PFSK-1 (cell line): ENCODE measurements at regions not wholly inside any gene's neighbourhood (a gene's known extent, or its start where the extent isn't known, plus 50 kb on each side); places are given as distances from the start of the nearest gene placed in this dataset.

Source experiments
- POLR2AphosphoS5 ChIP-seq: IDR thresholded peaks from 2 replicates; pipeline ENCODE4 v1.6.1; 2012; ENCODE audit warnings: low read depth, mild to moderate bottlenecking, control low read depth, low read length, moderate library complexity
- SIN3A ChIP-seq: IDR thresholded peaks from 2 replicates; pipeline ENCODE4 v1.6.1; 2012; ENCODE audit warnings: mild to moderate bottlenecking, low read length, moderate library complexity, borderline replicate concordance; ENCODE audit not compliant: insufficient read depth
- TF ChIP-seq, protein P1 (sequence below), 2 experiments: IDR thresholded peaks; 2 replicates each; pipeline versions ENCODE4 v1.6.1 to v1.8.0; 2011 to 2012; ENCODE audit warnings: low read depth in 2 of 2, low read length in 2 of 2, control low read depth in 1 of 2, inconsistent platforms in 1 of 2, mild to moderate bottlenecking in 1 of 2, moderate library complexity in 1 of 2; ENCODE audit not compliant: insufficient read depth in 1 of 2

DNA sequence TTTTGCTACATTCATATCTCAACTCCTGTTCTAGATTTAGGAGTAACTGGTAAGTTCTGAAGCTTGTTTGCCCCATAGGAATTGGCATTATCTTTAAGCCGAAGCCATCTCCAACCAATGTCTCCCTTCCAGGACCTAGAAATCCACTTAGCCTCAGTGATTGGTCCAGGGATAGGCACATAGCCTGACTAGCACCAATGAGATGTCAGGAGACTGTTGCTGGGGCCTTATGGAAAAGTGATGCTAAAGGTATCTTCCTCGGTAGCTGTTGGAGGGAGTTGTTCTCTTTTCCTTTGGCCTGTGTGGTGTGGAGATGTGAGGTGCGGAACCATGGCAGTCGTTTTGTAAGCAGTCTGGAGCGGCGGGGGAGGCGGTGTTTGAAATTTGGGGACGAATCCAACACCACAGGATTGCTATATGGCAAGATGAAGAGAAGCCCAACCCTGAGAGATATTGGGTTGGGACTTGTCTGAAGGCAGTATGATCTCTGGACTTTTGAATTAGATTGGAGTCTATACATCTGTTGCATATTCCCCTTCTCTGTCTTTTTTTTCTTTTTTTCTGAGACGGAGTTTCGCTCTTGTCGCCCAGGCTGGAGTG is 109.8 kb upstream of the ATP6AP2 start:
- no peak for TF ChIP-seq SIN3A
- no peak for TF ChIP-seq POLR2AphosphoS5
- TF ChIP-seq, protein P1, sequence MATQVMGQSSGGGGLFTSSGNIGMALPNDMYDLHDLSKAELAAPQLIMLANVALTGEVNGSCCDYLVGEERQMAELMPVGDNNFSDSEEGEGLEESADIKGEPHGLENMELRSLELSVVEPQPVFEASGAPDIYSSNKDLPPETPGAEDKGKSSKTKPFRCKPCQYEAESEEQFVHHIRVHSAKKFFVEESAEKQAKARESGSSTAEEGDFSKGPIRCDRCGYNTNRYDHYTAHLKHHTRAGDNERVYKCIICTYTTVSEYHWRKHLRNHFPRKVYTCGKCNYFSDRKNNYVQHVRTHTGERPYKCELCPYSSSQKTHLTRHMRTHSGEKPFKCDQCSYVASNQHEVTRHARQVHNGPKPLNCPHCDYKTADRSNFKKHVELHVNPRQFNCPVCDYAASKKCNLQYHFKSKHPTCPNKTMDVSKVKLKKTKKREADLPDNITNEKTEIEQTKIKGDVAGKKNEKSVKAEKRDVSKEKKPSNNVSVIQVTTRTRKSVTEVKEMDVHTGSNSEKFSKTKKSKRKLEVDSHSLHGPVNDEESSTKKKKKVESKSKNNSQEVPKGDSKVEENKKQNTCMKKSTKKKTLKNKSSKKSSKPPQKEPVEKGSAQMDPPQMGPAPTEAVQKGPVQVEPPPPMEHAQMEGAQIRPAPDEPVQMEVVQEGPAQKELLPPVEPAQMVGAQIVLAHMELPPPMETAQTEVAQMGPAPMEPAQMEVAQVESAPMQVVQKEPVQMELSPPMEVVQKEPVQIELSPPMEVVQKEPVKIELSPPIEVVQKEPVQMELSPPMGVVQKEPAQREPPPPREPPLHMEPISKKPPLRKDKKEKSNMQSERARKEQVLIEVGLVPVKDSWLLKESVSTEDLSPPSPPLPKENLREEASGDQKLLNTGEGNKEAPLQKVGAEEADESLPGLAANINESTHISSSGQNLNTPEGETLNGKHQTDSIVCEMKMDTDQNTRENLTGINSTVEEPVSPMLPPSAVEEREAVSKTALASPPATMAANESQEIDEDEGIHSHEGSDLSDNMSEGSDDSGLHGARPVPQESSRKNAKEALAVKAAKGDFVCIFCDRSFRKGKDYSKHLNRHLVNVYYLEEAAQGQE (IDR thresholded peaks at IDR 0.05; ENCODE audit: insufficient read depth in 1 of 2, low read depth in 2 of 2, low read length in 2 of 2): no peak
